Bronchial epithelial cell (primary cell): ENCODE measurements at regions not wholly inside any gene's neighbourhood (a gene's known extent, or its start where the extent isn't known, plus 50 kb on each side); places are given as distances from the start of the nearest gene placed in this dataset.
A peak's percentile ranks its signal among the peaks of the same experiment; 100 is the strongest.

Experiments used
- DNase-seq: peaks from one replicate; pipeline ENCODE4 v3.0.0-alpha.2; 2010; ENCODE audit warnings: low read depth
- FAIRE-seq: peaks from 2 replicates; lab custom pipeline; 2011; peaks lifted over from hg19 to GRCh38; lab: Jason Lieb, UNC
- H3K27me3 ChIP-seq: 2 replicates; pipeline ENCODE4 v1.5.1; 2011; ENCODE audit warnings: low read length; ENCODE audit not compliant: control insufficient read depth, insufficient read depth
- H3K36me3 ChIP-seq: 2 replicates; pipeline ENCODE4 v1.5.1; 2011; ENCODE audit warnings: low read length; ENCODE audit not compliant: control insufficient read depth, insufficient read depth
- H3K4me3 ChIP-seq: 2 replicates; pipeline ENCODE4 v1.5.1; 2011; ENCODE audit warnings: mild to moderate bottlenecking, low read depth, low read length, control low read depth
- TF ChIP-seq, protein P1 (sequence below): IDR thresholded peaks from 2 replicates; pipeline ENCODE4 v1.5.1; 2011; ENCODE audit warnings: mild to moderate bottlenecking, moderate library complexity, low read length, control low read depth, inconsistent platforms; ENCODE audit not compliant: insufficient read depth, severe bottlenecking

GRCh38 chr2:7108792-7109532 lies 191.8 kb downstream of the RNF144A start:
- DNase-seq (no peak), FAIRE-seq (no peak)
- no peak overlapping the region for H3K4me3 ChIP-seq
- no peaks in the 10 kb centered on the region for H3K27me3 ChIP-seq
- TF ChIP-seq, protein P1, sequence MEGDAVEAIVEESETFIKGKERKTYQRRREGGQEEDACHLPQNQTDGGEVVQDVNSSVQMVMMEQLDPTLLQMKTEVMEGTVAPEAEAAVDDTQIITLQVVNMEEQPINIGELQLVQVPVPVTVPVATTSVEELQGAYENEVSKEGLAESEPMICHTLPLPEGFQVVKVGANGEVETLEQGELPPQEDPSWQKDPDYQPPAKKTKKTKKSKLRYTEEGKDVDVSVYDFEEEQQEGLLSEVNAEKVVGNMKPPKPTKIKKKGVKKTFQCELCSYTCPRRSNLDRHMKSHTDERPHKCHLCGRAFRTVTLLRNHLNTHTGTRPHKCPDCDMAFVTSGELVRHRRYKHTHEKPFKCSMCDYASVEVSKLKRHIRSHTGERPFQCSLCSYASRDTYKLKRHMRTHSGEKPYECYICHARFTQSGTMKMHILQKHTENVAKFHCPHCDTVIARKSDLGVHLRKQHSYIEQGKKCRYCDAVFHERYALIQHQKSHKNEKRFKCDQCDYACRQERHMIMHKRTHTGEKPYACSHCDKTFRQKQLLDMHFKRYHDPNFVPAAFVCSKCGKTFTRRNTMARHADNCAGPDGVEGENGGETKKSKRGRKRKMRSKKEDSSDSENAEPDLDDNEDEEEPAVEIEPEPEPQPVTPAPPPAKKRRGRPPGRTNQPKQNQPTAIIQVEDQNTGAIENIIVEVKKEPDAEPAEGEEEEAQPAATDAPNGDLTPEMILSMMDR, result no peak
- no peaks in the 10 kb centered on the region for H3K36me3 ChIP-seq

- FAIRE-seq, result no peak
- Histone ChIP-seq H3K4me3 (no peak overlapping the region), H3K27me3 (no peaks in the 10 kb centered on the region), H3K36me3 (no peaks in the 10 kb centered on the region)
- no peak for DNase-seq
- TF ChIP-seq, protein P1, result no peak
Measured at GRCh38 chr2:7109533-7109885, 192.3 kb downstream of the RNF144A start.

DNA sequence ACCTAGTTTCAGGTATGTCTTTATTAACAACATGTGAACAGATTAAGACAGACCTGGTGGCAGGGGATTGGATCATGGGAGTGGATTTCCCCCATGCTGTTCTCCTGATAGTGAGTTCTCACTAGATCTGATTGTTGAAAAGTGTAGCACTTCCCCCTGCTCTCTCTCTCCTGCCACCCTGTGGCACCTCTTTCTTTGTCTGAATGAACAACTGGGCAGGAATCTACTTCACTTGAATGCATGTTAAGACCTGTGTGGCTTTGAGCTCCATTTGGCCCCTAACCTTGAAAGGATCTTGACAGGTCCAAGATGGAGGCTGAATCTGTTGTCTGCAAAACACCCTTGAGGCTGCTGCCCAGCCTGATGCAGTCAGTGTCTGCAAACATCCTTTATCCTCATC lies 194.4 kb downstream of the RNF144A start:
- FAIRE-seq (no peak), DNase-seq (peak; percentile 64)
- H3K36me3 ChIP-seq, result no peaks in the 10 kb centered on the region
- no peak overlapping the region for H3K4me3 ChIP-seq
- H3K27me3 ChIP-seq, result no peaks in the 10 kb centered on the region
- TF ChIP-seq, protein P1, result peak; percentile 9

- no peak for FAIRE-seq
- Histone ChIP-seq H3K27me3 (no peaks in the 10 kb centered on the region), H3K4me3 (no peak overlapping the region), H3K36me3 (no peaks in the 10 kb centered on the region)
- TF ChIP-seq, protein P1, result no peak
- no peak for DNase-seq
Measured at GRCh38 chr2:7115364-7115763, 198.2 kb downstream of the RNF144A start.

- TF ChIP-seq, protein P1, result no peak
- Histone ChIP-seq H3K36me3 (no peaks in the 10 kb centered on the region), H3K27me3 (no peaks in the 10 kb centered on the region), H3K4me3 (no peak overlapping the region)
- DNase-seq (no peak), FAIRE-seq (no peak)
Measured at GRCh38 chr2:7115906-7116305, 198.7 kb downstream of the RNF144A start.

DNA sequence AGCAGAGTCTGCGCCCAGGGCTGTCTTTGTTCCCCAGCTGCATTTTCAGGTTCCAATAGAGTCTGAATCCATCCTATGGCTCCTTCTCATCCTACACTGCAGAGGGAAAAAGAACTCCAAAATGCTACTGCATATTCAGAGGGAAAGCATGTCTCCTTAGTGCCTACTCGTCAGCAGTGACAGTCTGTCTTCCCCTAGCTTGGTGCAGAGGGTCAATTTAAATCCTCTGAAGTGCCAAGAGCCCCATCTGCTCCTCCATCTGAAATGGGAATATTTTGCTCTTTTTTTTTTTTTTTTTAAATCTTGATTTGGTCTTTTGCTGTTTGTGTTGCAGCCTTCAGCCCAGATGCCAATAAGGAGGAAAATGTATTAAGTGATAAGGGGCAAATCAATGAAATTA lies 199.3 kb downstream of the RNF144A start:
- TF ChIP-seq, protein P1, result no peak
- FAIRE-seq, result no peak
- H3K36me3 ChIP-seq, result no peaks in the 10 kb centered on the region
- no peak overlapping the region for H3K4me3 ChIP-seq
- no peaks in the 10 kb centered on the region for H3K27me3 ChIP-seq
- DNase-seq, result no peak
